DMS79 (cell line): ENCODE measurements at regions not wholly inside any gene's neighbourhood (a gene's known extent, or its start where the extent isn't known, plus 50 kb on each side); places are given as distances from the start of the nearest gene placed in this dataset.
"Not testable (repeated sequence)": the region's sequence is repeated elsewhere in the genome, so short reads cannot be mapped to it uniquely, and the experiment has no call there.

ENCODE experiments used
- DNase-seq: peaks from one replicate; lab custom pipeline; 2025; lab: John Stamatoyannopoulos, UW

DNA sequence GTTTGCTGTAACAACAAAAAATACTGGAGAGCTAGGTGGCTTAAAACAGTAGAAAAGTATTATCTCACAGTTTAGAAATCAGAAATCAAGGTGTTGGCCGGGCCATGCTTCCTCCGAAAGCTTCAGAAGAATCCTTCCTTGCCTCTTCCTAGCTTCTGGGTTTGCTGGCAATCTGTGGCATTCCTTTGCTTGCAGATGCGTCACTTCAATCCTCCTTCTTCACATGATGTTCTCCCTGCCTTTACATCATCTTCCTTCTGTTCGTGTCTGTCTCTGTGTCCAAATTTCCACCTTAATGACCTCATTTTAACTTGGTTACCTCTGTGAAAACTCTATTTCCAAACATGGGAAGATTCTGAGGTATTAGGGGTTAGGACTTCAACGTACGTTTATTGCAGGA is 90.4 kb upstream of the CHD1 start:
- no peak for DNase-seq

DNA sequence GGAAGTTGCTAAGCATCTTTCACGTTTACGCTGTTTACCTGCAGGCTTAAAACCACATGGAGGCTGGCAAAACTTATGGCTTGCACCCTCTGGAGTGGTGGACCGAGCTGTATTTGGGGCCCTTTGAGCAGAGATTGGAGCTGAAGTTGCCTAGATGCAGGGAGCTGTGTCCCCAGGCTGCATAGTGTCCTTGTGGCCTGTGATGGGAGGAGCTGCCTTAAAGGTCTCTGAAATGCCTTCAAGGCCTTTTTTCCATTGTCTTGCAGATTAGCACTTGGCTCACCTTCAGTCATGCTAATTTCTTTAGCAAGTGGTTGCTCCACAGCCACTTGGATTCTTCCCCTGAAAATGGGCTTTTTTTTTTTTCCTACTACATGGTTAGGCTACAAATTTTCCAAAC is 81.5 kb upstream of the CHD1 start:
- no peak for DNase-seq

DNA sequence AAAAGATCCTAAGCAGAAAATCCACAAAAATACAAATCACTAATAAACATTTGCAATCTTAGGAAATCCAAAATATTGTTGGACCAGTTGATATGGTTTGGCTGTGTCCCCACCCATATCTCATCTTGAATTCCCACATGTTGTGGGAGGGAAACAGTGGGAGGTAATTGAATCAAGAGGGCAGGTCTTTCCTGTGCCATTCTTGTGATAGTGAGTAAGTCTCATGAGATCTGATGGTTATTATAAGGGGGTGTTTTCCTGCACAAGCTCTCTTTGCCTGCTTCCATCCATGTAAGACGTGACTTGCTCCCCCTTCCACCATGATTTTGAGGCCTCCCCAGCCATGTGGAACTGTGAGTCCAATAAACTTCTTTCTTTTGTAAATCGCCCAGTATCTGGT is 79.2 kb upstream of the CHD1 start:
- not testable (repeated sequence) for DNase-seq

DNA sequence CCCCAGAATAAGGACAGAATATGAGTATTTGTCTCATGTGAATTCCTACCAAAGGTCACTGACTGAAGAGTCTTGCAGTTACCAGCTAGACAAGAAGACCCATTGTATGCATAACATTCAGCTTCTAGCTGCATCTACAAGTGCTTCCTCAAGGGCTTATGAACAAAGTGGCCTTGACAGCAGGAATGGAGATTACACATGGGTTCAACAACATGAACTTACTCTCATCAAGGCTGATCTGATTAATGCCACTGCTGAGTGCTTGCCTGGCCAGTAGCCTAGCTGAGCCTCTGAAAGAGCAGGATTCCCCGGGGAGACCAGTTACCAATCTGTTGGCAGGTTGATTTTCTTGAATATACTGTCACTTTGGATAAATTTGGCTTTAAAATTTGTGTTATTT is 76.7 kb upstream of the CHD1 start:
- DNase-seq = no peak

DNA sequence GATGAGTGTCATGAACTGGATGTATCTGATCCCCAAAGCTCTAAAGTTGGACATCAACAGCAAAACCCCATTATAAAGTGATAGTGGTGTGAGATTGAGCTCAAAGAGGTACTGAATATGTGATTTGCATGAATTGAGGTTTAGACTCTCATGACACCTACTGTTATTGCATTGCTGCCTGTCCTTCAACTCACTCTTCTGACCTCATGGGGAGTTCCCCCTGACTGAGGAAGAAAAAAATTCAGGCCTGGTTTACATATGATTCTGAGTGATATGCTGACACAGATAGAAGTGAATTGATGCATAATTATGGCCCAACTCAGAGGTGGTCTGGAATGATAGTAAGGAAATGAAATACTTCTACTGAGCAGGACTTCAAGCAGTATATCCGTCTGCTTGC is 76.2 kb upstream of the CHD1 start:
- DNase-seq = no peak

DNA sequence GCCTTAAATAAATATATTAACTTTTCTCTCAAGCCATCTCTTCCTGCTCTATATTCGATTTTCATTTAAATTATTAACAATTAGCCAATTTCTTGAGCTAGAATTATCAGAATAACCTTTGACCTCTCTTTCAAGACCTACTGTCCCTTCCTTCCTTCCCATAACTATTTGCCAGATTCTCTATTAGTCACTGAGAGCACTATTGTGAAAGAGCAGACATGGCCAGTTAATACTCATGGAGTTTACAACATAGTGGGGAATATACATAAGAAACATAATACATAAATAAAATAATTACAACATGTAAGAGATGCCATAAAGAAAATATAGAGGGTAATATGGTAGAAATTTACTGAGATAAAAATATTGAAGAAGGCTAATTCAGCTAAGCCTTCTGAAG is 72.1 kb upstream of the CHD1 start:
- no peak for DNase-seq

DNA sequence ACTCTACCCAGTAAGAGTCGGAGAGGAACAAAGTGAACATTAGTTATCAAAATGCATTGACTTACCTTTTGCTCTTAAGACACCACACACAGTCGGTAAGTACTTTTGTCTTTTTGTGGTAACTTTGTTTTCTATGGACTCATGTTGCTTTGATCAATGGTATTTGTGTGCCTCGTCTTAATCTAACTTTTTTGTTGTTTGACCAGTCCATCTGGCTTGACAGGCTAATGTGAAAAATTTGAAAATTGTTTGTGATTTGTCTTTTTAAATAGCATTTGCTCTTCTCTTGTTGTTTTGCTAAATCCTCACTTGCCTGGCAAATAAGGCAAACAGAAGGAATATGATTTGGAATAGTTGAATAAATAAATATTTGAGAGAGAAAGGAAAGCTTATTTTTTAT is 71.4 kb upstream of the CHD1 start:
- no peak for DNase-seq

DNA sequence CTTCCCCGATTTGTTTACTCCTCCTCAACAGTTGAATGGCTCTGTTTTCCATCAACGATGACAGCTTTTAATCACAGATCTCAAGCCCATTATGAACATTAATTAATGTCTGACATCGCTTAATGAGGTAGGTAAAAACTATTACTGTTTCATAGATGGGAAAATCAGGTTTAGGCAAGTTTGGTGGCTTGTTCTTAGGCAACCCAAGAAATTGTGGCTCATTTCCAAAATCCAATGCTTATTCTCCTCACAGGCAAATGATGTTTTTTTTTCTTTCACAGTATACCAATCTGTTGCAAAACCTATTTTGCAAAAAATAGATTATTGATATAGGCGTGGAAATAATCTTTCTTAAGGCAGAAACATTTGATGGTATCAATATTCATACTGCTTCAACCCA is 70.8 kb upstream of the CHD1 start:
- DNase-seq = no peak

DNA sequence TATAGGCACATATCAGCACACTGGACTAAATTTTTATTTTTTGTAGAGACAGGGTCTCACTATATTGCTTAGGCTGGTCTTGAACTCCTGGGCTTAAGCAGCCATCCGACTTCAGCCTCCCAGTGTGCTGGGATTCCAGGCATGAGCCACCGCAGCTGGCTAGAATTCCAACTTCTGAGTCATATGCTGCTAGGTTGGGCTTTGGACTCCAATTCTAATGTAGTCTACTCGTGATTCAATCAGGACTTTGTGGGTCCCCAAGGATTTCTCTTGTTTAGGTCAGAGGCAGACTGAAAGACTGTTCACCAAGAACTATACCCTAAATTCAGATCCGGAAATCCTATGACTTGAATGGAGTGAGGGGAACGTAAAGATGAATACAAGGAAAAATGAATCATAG is 68.2 kb upstream of the CHD1 start:
- no peak for DNase-seq

DNA sequence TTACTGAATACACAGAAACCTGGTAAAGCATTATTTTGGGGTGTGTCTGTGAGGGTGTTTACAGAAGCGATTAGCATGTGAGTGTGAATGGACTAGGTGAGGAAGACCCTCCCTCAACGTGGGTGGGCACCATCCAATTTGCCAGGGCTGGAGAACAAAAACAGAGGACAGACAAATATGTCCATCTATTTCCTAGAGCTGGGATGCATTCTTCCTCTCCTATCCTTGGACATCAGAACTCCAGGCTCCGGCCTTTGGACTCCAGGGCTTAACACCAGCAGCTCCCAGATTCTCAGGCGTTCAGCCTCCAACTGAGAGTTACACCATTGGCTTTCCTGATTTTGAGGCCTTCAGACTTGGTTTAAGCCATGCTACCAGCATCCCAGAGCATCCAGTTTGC is 65.8 kb upstream of the CHD1 start:
- DNase-seq = no peak

DNA sequence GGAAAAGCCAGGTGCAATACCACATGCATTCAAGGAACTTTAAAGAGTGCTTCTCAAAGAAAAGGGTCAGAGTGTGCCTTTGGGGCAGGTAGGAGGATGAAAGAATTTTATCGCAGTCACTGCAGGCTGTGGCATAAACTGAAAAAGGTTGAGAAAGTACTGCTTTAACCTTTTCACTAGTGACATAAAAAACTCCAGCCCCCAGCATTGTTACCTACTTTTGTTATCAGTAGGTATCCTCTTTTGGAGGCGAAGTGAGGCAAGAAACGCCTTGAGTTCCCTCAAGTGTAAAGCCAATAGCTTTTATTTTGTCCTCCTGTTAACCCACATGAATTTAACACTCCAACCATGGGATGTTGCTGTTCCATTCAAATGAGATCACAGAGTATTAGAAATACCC is 64.7 kb upstream of the CHD1 start:
- no peak for DNase-seq

DNA sequence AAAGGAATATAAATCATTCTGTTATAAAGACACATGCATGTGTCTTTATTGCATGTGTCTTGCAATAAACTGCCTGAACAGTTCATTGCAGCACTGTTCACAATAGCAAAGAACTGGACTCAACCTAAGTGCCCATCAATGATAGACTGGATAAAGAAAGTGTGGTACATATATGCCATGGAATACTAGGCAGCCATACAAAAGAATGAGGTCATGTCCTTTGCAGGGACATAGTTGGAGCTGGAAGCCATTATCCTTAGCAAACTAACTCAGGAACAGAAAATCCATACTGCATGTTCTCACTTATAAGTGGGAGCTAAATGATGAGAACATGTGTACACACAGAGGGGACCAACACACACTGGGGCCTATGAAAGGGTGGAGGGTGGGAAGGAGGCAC is 63.7 kb upstream of the CHD1 start:
- no peak for DNase-seq

DNA sequence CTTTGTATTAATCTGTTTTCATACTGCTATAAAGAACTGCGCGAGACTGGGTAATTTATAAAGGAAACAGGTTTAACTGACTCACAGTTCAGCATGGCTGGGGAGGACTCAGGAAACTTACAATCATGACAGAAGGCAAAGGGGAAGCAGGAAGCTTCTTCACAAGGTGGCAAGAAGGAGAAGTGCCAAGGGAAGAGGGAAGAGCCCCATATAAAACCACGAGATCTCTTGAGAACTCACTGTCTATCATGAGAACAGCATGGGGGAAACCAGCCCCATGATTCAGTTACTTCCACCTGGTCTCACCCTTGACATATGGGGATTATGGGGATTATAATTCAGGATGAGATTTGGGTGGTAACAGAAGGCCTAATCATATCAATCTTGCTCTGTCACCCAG is 60.9 kb upstream of the CHD1 start:
- DNase-seq = no peak

DNA sequence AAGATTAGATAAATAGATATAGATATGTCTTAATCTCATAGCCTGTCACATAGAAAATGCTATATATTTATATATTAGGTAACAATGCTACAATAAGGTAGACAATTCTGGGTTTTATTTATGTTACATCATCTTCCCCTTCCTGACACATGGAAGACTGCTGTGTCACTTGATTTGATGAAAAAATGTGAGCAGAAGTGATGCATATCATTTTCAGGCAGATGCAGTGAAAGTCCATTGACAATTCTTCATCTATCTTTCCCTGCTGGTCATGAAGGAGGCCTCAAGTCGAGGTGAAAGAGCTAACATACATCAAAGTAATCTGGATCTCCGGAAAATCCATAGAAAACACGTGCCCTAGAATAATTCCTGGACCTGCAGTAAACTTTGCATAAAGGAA is 57.8 kb upstream of the CHD1 start:
- no peak for DNase-seq

DNA sequence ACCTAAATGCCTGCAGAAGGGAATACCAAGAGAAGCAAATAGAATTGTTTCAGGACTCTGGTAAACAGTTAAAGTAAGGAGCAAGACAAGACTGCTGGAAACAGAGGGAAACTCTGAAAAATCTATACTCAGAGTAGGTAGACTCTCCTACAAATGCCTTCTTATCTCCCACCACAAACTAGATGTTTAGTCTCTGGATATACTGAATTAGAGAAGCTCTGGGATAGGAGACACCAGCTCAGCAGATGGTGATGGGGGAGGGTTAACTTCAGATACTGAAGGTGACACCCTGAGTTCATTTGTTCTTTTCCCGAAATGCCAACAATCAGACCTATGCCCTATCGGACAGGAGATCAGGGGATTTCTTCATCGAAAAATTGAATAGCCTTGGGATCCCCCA is 54.1 kb upstream of the CHD1 start:
- no peak for DNase-seq
